GM18499 (cell line): ENCODE measurements at regions not wholly inside any gene's neighbourhood (a gene's known extent, or its start where the extent isn't known, plus 50 kb on each side); places are given as distances from the start of the nearest gene placed in this dataset.
"Not testable (repeated sequence)": the region's sequence is repeated elsewhere in the genome, so short reads cannot be mapped to it uniquely, and the experiment has no call there.

Experiments used
- ATAC-seq: cut with Tn5 transposase; IDR thresholded peaks from one replicate; pipeline ENCODE4 v1.9.1; 2021; ENCODE audit warnings: moderate number of reproducible peaks; ENCODE audit not compliant: insufficient read depth, unreplicated experiment

GRCh38 chr18:5024741-5025140 is 172.3 kb downstream of the AKAIN1 start:
- no peak for ATAC-seq

GRCh38 chr18:5021558-5021957 is 175.5 kb downstream of the AKAIN1 start:
- no peak for ATAC-seq

DNA sequence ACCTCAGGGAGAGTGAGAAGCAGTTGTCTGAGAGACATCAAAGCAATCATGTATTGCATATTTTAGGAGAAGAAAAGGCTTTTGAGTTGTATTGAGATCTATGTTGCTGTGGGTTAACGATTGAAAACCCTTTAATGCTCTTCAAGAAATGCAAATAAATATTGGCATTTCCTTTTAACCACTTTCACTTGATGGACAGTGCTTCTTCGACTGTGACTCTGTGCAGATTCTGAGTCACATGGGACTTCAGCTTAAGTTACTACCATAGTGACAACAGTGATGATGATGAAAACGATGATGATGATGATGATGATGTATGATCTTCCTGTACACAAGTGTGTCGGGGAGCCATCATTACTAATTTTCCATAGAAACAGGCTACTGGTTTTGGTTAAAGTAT is 181.8 kb downstream of the AKAIN1 start:
- ATAC-seq, result no peak

GRCh38 chr18:5004031-5004820 is 192.8 kb downstream of the AKAIN1 start:
- not testable (repeated sequence) for ATAC-seq

- no peak for ATAC-seq
These were observed 202.3 kb downstream of the AKAIN1 start for GRCh38 chr18:4994710-4995109.

- ATAC-seq, result no peak
These were observed 209.3 kb downstream of the AKAIN1 start for GRCh38 chr18:4987452-4988405.

DNA sequence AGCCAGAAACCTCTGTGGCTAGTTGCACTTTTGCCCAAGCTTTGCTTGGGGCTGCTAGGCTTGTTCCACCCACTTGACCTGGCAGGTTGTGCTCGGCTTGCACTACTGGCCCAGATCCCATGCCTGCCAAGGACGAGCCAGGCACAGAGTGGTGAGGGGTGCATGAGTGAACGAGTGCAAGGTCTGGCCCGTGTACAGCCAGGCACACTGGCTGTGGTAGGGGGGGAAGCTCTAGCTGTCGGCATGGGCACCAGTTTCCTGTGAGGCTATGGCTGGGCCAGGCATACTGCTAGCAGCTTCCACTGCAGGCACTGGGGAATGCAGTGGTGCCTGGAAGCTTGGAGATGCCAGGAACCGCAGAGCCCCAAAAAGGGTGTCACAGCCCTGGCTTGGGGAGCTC is 210.4 kb downstream of the AKAIN1 start:
- no peak for ATAC-seq

GRCh38 chr18:4986066-4986465 is 211.0 kb downstream of the AKAIN1 start:
- no peak for ATAC-seq

- no peak for ATAC-seq
These were observed 235.7 kb downstream of the AKAIN1 start for GRCh38 chr18:4961121-4961909.

- ATAC-seq, result no peak
These were observed 236.5 kb downstream of the AKAIN1 start for GRCh38 chr18:4960578-4960977.

- no peak for ATAC-seq
These were observed 265.8 kb downstream of the AKAIN1 start for GRCh38 chr18:4931209-4931608.

GRCh38 chr18:4921548-4921947 is 275.5 kb downstream of the AKAIN1 start:
- ATAC-seq, result no peak

- not testable (repeated sequence) for ATAC-seq
These were observed 279.5 kb downstream of the AKAIN1 start for GRCh38 chr18:4917509-4917908.

GRCh38 chr18:4908328-4908727 is 288.7 kb downstream of the AKAIN1 start:
- no peak for ATAC-seq

- no peak for ATAC-seq
These were observed 290.2 kb downstream of the AKAIN1 start for GRCh38 chr18:4906856-4907255.

- ATAC-seq, result no peak
These were observed 308.6 kb downstream of the AKAIN1 start for GRCh38 chr18:4888251-4889040.

GRCh38 chr18:4878480-4878879 is 318.6 kb downstream of the AKAIN1 start:
- no peak for ATAC-seq

GRCh38 chr18:4871197-4871596 is 325.9 kb downstream of the AKAIN1 start:
- no peak for ATAC-seq

DNA sequence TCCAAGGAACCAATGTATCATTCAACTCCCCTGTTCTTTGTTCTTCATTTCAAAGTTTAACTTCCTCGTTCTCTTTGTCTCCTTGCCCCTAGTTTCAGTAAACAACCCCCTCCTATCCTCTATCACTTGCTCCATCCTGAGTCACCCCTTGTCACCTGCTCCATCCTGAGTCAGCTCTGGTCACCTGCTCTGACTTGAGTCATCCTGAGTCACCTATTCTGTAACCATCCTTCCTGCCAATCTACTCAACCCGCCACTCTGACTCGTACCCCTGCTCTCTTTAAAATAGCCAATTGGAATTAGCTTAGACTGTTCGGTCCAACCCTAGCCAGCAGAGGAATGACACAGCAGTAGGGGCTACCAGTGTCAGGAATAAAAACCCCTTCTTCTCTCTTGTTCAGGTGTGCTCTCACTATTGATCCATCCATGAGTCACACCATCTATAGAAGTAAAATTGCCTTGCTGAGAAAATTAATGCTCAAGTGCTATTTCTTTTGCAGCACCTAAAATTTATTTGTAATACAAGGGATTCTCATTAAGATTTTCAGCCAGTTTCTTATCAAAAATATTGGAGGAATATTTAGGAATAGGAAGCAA is 326.8 kb downstream of the AKAIN1 start:
- ATAC-seq, result no peak
